ENCODE measurements at regions not wholly inside any gene's neighbourhood (a gene's known extent, or its start where the extent isn't known, plus 50 kb on each side); places are given as distances from the start of the nearest gene placed in this dataset.

- Histone ChIP-seq H3K36me3 (ENCODE audit: low read depth) (no peaks in the 10 kb centered on the region), H3K4me1 (ENCODE audit: low read depth) (no peaks in the 10 kb centered on the region), H3K9me3 (no peaks in the 10 kb centered on the region), H3K4me3 (no peak overlapping the region)
- intact Hi-C loops (cut with DNase I, micrococcal nuclease) = no loop called here
- no peak for DNase-seq
- ATAC-seq = no peak
- TF ChIP-seq, protein P1, sequence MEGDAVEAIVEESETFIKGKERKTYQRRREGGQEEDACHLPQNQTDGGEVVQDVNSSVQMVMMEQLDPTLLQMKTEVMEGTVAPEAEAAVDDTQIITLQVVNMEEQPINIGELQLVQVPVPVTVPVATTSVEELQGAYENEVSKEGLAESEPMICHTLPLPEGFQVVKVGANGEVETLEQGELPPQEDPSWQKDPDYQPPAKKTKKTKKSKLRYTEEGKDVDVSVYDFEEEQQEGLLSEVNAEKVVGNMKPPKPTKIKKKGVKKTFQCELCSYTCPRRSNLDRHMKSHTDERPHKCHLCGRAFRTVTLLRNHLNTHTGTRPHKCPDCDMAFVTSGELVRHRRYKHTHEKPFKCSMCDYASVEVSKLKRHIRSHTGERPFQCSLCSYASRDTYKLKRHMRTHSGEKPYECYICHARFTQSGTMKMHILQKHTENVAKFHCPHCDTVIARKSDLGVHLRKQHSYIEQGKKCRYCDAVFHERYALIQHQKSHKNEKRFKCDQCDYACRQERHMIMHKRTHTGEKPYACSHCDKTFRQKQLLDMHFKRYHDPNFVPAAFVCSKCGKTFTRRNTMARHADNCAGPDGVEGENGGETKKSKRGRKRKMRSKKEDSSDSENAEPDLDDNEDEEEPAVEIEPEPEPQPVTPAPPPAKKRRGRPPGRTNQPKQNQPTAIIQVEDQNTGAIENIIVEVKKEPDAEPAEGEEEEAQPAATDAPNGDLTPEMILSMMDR (IDR thresholded peaks at IDR 0.05) = no peak
Observed at GRCh38 chr2:41937921-41938708, 109.7 kb upstream of the PKDCC start.

- Histone ChIP-seq H3K9me3 (no peaks in the 10 kb centered on the region), H3K4me1 (ENCODE audit: low read depth) (no peaks in the 10 kb centered on the region), H3K4me3 (no peak overlapping the region), H3K36me3 (ENCODE audit: low read depth) (no peaks in the 10 kb centered on the region)
- intact Hi-C loops (cut with DNase I, micrococcal nuclease) = no loop called here
- TF ChIP-seq, protein P1 (IDR thresholded peaks at IDR 0.05) = no peak
- no peak for ATAC-seq
- no peak for DNase-seq
Observed at GRCh38 chr2:41940060-41940744, 107.6 kb upstream of the PKDCC start.

GRCh38 chr2:41940745-41941063, 107.1 kb upstream of the PKDCC start:
- TF ChIP-seq, protein P1 (IDR thresholded peaks at IDR 0.05) = no peak
- H3K9me3 ChIP-seq = no peaks in the 10 kb centered on the region
- DNase-seq (no peak), ATAC-seq (no peak)
- H3K4me3 ChIP-seq = no peak overlapping the region
- no peaks in the 10 kb centered on the region for H3K4me1 ChIP-seq (ENCODE audit: low read depth)
- H3K36me3 ChIP-seq (ENCODE audit: low read depth) = no peaks in the 10 kb centered on the region
- intact Hi-C loops (cut with DNase I, micrococcal nuclease) = no loop called here

GRCh38 chr2:41941831-41942230, 106.0 kb upstream of the PKDCC start:
- TF ChIP-seq, protein P1 (IDR thresholded peaks at IDR 0.05) = no peak
- ATAC-seq = no peak
- Histone ChIP-seq H3K36me3 (ENCODE audit: low read depth) (no peaks in the 10 kb centered on the region), H3K9me3 (no peaks in the 10 kb centered on the region), H3K4me1 (ENCODE audit: low read depth) (no peaks in the 10 kb centered on the region), H3K4me3 (no peak overlapping the region)
- no peak for DNase-seq
- intact Hi-C loops (cut with DNase I, micrococcal nuclease) = no loop called here

GRCh38 chr2:41942278-41942677, 105.5 kb upstream of the PKDCC start:
- ATAC-seq (no peak), DNase-seq (no peak)
- Histone ChIP-seq H3K4me1 (ENCODE audit: low read depth) (no peaks in the 10 kb centered on the region), H3K9me3 (no peaks in the 10 kb centered on the region), H3K4me3 (no peak overlapping the region), H3K36me3 (ENCODE audit: low read depth) (no peaks in the 10 kb centered on the region)
- TF ChIP-seq, protein P1 (IDR thresholded peaks at IDR 0.05) = no peak
- intact Hi-C loops (cut with DNase I, micrococcal nuclease) = no loop called here
